DMS153 treated with DMSO at 0.1 percent for 48 hours (cell line): ENCODE measurements at regions not wholly inside any gene's neighbourhood (a gene's known extent, or its start where the extent isn't known, plus 50 kb on each side); places are given as distances from the start of the nearest gene placed in this dataset.
"Not testable (repeated sequence)": the region's sequence is repeated elsewhere in the genome, so short reads cannot be mapped to it uniquely, and the experiment has no call there.

Experiments used
- DNase-seq: peaks from one replicate; lab custom pipeline; 2025; ENCODE audit not compliant: unreplicated experiment; lab: John Stamatoyannopoulos, UW

GRCh38 chr18:60209042-60209441 lies 163.5 kb downstream of the MC4R start:
- DNase-seq: no peak

GRCh38 chr18:60202708-60203107 lies 169.9 kb downstream of the MC4R start:
- no peak for DNase-seq

- no peak for DNase-seq
Measured at GRCh38 chr18:60200558-60200957, 172.0 kb downstream of the MC4R start.

GRCh38 chr18:60199505-60199904 lies 173.1 kb downstream of the MC4R start:
- DNase-seq: no peak

GRCh38 chr18:60197671-60198462 lies 174.7 kb downstream of the MC4R start:
- no peak for DNase-seq

- DNase-seq: no peak
Measured at GRCh38 chr18:60196836-60197606, 175.6 kb downstream of the MC4R start.

GRCh38 chr18:60193780-60194179 lies 178.8 kb downstream of the MC4R start:
- no peak for DNase-seq

GRCh38 chr18:60191926-60192325 lies 180.6 kb downstream of the MC4R start:
- DNase-seq: no peak

GRCh38 chr18:60189856-60190255 lies 182.7 kb downstream of the MC4R start:
- no peak for DNase-seq

- no peak for DNase-seq
Measured at GRCh38 chr18:60188958-60189357, 183.6 kb downstream of the MC4R start.

GRCh38 chr18:60182223-60182622 lies 190.4 kb downstream of the MC4R start:
- no peak for DNase-seq

- no peak for DNase-seq
Measured at GRCh38 chr18:60180671-60181070, 191.9 kb downstream of the MC4R start.

- DNase-seq: not testable (repeated sequence)
Measured at GRCh38 chr18:60178224-60178623, 194.4 kb downstream of the MC4R start.

- DNase-seq: no peak
Measured at GRCh38 chr18:60176259-60176658, 196.3 kb downstream of the MC4R start.

- no peak for DNase-seq
Measured at GRCh38 chr18:60174832-60175231, 197.7 kb downstream of the MC4R start.

GRCh38 chr18:60172030-60172429 lies 200.5 kb downstream of the MC4R start:
- DNase-seq: no peak

- no peak for DNase-seq
Measured at GRCh38 chr18:60163622-60164021, 209.0 kb downstream of the MC4R start.

- DNase-seq: no peak
Measured at GRCh38 chr18:60162388-60162787, 210.2 kb downstream of the MC4R start.

- DNase-seq: peak; percentile 40
Measured at GRCh38 chr18:60157810-60158209, 214.8 kb downstream of the MC4R start.

GRCh38 chr18:60153376-60153775 lies 219.2 kb downstream of the MC4R start:
- no peak for DNase-seq

- DNase-seq: no peak
Measured at GRCh38 chr18:60149316-60149715, 223.3 kb downstream of the MC4R start.

- no peak for DNase-seq
Measured at GRCh38 chr18:60147323-60147722, 225.3 kb downstream of the MC4R start.
